SK-N-SH treated with all-trans-retinoic acid at 6 μM for 48 hours (cell line): ENCODE measurements at regions not wholly inside any gene's neighbourhood (a gene's known extent, or its start where the extent isn't known, plus 50 kb on each side); places are given as distances from the start of the nearest gene placed in this dataset.

Source experiments
- ARNTL ChIP-seq: fragments of 450-650 bp; formaldehyde crosslinking; IDR thresholded peaks from 2 replicates; pipeline ENCODE4 v1.5.0; 2020; ENCODE audit warnings: low read depth, mild to moderate bottlenecking, moderate library complexity, borderline replicate concordance
- GLIS3 ChIP-seq: fragments of 250-450 bp; sonication (Bioruptor Pico); IDR thresholded peaks from 2 replicates; pipeline ENCODE4 v1.5.0; 2020; ENCODE audit warnings: mild to moderate bottlenecking, moderate library complexity
- OSR1 ChIP-seq: fragments of 250-450 bp; sonication (Bioruptor Pico); IDR thresholded peaks from 2 replicates; pipeline ENCODE4 v1.8.0; 2022; ENCODE audit warnings: moderate library complexity, mild to moderate bottlenecking, inconsistent platforms
- RARB ChIP-seq: fragments of 250-450 bp; sonication (Bioruptor Pico); IDR thresholded peaks from 2 replicates; pipeline ENCODE4 v1.8.0; 2021; ENCODE audit warnings: mild to moderate bottlenecking, moderate library complexity
- TOX ChIP-seq: fragments of 250-450 bp; sonication (Bioruptor Pico); IDR thresholded peaks from 2 replicates; pipeline ENCODE4 v1.8.0; 2021; ENCODE audit warnings: mild to moderate bottlenecking, moderate library complexity, borderline replicate concordance
- TF ChIP-seq, protein P1 (sequence below): fragments of 250-450 bp; sonication (Bioruptor Pico); IDR thresholded peaks from 2 replicates; pipeline ENCODE4 v1.8.0; 2021; ENCODE audit warnings: low read depth, mild to moderate bottlenecking, moderate library complexity, borderline replicate concordance

GRCh38 chr16:86925067-86925791, 346.9 kb downstream of the FOXL1 start:
- TF ChIP-seq TOX (CRISPR knock-in tag) (no peak), RARB (no peak), OSR1 (CRISPR knock-in tag) (no peak), ARNTL (no peak), GLIS3 (CRISPR knock-in tag) (no peak)
- TF ChIP-seq, protein P1, sequence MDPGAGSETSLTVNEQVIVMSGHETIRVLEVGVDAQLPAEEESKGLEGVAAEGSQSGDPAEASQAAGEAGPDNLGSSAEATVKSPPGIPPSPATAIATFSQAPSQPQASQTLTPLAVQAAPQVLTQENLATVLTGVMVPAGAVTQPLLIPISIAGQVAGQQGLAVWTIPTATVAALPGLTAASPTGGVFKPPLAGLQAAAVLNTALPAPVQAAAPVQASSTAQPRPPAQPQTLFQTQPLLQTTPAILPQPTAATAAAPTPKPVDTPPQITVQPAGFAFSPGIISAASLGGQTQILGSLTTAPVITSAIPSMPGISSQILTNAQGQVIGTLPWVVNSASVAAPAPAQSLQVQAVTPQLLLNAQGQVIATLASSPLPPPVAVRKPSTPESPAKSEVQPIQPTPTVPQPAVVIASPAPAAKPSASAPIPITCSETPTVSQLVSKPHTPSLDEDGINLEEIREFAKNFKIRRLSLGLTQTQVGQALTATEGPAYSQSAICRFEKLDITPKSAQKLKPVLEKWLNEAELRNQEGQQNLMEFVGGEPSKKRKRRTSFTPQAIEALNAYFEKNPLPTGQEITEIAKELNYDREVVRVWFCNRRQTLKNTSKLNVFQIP = no peak
